GM18909 (cell line): ENCODE measurements at regions not wholly inside any gene's neighbourhood (a gene's known extent, or its start where the extent isn't known, plus 50 kb on each side); places are given as distances from the start of the nearest gene placed in this dataset.

Source experiments
- ATAC-seq: cut with Tn5 transposase; IDR thresholded peaks from one replicate; pipeline ENCODE4 v1.9.1; 2021; ENCODE audit warnings: mild to moderate bottlenecking; ENCODE audit not compliant: unreplicated experiment, poor library complexity

DNA sequence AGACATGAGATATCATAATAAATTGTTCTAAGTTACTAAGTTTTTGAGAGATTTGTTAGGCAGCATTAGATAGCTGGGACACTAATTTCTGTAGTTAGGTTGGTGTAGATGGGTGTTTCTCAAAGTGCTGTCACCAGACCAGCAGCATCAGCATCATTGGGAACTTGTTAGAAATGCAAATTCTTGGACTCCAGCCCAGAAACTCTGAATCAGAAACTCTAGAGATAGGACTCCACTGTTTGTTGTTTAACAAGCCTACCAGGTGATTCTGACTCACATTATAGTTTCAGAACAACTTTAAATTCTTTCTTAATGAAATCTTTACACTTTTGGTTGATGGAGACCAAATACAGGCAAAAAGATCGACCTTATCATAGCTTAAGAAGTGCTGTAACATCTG is 173.7 kb downstream of the PABPC4L start:
- no peak for ATAC-seq

DNA sequence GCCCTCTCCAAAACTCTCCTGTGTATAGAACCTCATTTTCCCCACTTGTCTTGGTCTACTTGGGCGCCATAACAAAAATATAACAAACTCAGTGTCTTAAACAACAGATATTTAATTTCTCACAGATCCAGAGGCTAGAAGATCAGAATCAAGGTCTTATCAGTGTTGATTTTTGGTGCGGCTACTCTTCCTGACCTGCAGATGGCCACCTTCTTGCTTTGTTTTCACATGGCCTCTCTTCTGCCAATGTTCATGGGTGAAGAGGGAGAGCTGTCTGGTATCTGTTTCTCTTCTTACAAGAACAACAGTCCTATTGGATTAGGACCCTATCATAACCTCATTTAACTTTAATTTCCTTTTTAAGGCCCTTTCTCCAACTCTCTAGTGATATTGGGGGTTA is 177.3 kb downstream of the PABPC4L start:
- no peak for ATAC-seq

DNA sequence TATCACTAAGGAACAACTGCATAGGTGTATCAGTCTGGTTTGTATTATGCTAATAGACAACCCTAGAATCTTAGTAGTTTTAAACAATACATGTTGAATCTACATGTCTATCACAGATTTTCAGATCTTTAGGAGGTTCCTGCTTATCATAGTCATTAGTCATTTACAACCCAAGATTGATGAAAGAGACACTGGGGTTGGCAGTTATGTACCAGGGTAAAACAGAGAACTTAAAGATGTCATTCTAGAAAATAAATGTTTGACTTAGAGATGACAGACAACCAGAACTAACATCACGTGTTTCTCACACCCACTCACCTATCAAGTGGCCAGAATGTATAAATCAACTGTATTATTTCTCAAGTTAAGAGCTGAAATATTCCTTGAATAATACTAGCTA is 181.9 kb downstream of the PABPC4L start:
- no peak for ATAC-seq

DNA sequence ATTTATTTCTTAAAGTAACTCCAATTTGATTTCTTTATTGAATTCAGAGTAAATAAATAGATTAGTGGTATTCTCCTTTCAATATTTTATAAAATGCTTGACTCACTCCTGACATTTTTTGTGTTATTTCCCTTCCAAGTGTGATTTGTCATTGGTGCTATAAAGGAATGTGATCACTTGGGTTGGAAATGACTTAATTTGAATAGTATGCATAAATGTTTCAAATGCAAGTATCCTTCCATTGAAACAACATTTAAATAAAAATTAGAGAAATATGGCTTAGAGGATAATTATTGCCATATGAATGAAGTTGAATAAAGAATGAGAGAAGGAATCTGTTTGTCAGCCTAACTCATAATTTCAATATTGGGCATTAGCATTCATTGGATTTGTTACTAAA is 182.7 kb downstream of the PABPC4L start:
- ATAC-seq, result no peak

DNA sequence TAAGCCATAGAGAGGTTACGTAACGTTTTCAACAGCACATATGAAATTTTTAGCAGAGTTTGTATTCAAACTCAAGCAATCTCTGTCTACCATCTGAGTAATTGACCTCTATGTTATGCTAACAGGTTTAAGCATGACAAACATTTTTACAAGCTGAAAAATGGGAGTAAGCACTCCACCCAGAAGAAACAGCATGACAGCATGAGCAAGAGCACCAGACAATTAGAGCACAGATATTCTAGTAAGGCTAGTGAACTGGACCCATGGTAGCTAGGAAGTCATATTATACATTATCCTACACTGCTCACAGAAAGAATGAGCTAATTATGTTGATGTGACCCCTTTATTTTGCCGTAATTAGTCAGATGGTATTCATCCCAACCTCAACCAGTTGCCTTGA is 200.5 kb downstream of the PABPC4L start:
- ATAC-seq, result no peak

DNA sequence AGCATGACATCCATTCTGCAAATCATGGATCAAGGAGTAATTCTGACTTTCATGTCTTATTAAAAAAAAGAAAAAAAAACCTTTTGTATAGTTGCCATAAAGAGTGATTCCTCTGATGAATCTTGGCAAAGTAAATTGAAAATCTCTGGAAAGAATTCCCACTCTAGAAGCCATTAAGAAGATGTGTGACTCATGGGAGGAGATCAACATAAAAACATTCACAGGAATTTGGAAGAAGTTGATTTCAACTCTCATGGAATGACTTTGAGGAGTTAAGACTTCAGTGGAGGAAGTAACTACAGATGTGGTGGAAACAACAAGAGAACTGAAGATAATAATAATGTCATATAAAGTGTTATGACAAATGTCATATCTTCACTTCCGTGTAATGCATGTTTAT is 204.2 kb downstream of the PABPC4L start:
- no peak for ATAC-seq

DNA sequence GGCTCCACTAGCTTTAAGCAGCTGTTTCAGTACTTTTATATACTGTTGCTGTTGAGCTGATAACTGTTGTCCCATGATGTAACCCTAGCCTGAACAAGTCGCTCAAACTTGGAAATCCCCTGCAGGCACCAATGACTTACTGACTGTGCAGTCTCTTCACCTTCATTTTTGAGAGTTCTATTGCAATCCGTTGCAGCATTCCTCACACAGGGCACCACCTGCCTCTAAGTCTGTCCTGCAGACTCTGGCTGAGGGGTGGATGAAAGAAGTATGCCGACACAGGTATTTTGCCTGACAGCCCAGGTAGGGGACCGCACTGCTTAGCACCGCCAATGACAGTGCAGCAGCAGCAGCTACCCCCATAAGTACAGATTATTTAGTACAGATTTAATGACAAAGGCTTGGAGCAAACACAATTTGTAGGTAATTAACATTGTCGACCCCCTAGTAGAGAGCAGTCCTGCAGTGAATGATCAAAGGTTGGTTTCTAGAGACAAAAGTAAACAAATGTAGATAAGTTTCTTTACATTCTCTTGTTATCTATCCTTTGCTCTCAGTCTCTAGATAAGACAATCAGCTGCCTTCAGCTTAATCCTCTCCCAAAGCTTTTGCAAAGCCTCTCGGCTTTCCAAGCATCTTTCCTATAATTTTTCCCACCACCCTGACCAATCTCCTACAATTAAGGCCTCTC is 205.0 kb downstream of the PABPC4L start:
- no peak for ATAC-seq

DNA sequence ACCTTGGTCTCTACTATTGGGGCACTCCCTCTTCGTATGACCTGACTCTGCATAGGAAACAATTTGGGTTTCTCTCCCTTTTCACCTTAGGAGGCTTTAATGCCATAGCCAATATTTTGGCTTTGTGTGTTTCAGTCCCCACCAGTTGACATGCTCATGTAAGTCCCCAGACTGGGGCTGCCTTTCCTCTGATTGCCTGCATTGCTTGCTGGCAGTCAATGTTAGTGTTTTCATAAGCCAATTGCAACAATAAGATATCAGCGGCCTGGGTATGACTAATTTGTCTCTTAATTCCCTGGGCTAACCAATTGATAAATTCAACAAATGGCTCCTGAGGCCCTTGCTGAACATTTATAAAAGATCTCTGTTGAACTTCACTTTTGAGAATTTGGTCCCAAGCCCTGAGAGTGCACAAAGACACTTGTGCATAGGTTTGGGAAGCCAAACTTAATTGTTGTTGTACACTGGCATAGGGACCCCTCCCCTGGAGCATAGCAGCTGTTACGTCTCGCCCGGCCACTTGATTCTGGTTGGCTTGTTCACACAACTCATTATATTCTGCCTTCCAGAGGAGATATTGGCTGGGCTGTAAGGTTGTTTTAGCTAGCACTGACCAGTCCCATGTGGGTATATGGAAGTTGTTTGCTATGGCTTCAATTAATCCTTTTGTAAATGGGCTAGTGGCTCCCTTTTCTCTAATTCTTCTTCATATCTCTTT is 206.2 kb downstream of the PABPC4L start:
- ATAC-seq, result no peak

DNA sequence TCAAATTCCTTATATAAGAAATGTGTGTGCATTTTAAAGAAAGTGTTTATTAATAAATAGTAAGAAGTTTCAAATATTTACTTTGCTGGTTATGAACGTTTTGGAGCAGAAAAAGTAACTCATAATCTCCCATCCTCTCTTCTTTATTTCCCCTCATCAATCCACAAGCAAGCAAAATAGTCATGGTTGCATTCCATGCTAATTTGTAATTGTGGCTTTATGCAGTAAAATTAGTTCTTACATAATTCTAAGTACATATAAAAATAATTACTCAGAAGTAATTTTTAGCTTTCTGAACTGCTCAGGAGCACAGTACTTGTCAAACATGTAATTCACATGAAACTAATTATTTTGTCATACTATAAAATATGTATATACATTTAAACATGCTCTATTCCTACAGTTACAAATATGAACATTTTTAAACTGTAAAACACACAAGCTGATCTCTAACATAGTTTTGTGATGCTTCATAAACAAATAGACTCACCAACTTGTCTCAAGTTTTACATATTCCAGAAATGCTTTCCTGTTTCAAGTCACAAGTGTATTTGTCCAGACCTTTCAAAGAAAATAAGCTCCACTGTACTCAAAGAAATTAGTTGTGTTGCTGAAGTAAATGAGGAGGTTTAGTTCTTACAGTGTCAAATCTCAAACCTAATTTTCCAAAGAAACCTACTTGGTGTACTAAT is 218.9 kb downstream of the PABPC4L start:
- ATAC-seq, result no peak

DNA sequence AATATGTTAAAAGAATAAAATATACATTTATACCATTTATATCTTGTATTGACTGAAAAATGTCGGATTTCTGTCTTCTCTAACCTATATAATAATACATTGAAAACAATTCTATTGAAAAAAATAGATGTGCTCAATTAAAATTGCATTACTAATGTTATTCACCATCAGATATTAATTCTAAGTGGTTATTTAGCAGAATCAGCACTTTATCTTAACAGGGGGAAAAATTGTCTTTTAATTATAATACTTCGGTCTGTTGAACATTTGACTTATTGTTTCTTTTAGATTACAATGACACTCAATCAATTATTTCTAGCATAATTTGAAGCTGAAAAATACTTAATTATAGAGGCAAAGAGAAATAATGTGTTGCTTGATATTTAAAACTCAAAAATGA is 220.3 kb downstream of the PABPC4L start:
- ATAC-seq, result no peak

DNA sequence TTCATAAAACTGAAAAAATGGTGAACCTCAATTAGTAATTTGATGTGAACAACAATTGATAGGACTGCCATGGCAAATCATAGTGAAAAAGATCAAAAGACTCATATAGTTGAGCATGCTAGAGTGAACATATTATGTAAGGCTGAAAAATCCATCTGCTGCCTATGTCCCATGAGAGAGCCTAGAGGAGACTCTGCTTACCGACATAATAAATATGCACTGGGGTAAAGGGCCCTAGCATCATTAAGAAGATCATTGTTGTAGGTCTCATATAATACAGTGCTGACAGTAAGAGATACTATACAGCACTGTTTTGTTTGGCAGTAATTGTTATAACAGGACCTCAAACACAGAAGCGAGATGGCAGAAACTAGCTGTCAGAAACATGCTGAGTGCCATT is 229.0 kb downstream of the PABPC4L start:
- ATAC-seq, result no peak

DNA sequence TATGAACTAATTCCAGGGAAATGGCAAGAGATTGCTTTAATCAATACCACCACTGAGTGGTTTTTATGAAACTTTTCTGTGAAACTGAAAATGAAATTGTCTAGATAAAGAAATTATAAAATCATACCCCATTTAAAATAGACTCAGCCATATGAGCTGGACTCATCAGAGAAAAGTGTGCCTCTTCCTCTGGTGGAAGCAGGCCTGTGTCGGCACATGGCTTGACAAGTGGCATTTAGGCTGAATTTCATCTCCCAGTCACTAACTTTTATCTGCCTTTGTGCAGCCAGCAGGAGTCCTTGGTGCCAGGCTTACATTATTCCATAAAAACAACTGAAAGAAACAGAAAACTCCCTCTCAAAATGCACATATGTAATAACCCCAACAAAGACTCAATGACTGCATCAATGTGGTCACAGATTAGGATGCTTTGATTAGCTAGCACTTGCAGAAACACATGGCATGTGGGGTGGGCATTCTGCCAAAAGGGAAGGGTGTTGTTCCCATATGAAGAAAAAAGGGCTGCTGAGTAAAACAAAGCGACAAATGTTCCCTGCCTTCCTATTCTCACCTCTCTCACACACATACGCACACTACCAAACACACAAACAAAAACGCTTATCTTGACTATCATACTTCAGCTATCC is 232.3 kb downstream of the PABPC4L start:
- no peak for ATAC-seq

DNA sequence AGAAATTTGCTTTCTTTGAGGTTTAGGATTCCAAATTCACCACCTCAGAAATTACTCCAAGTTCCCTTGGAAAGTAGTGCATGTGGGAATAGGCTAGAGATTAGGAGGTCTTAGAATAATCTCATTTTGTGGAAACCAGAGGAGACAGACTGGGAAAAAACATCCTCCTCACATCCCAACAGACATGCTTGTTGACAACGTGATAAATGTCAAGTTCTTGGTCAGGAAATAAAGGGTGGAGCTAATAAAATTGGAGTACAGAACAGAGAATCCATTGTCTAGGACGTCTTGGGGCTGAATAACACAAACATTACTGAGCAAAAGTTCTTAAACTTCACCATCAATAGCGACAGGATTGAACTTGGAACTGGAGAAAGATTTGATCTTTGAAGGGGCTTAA is 233.4 kb downstream of the PABPC4L start:
- no peak for ATAC-seq

DNA sequence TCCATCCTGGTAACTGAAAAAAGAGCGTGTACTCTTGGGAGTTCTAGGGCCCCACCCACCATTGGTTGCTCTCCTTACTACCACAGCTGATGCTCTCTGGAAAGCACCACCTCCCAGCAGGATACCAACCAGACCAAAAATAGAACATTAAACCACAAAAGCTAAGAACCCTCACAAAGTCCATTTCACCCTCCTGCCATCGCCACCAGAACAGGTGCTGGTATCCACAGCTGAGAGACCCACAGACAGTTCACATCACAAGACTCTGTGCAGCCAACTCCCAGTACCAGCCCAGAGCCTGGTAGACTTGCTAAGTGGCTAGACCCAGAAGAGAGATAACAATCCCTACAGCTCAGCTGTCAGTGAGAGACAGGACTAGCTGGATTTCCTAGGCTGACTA is 240.6 kb downstream of the PABPC4L start:
- ATAC-seq, result no peak

DNA sequence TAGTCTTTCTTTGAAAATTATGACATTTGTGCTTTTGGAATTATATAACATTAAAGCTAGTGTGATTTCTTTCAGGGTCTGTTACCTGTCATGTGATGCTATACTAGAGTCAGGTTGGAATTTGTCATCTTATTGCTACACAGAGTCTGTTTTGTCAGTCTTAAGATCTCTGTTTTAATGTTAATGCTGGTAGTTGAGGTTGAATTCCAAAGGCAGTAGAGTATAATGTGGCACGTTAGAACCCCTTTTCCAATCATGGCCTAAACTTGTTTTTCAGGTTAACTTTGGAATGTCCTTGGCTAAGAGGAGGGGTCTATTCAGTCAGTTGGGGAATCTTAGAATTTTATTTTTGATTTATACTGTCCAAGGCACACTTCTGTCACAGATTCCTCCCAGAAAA is 258.5 kb downstream of the PABPC4L start:
- no peak for ATAC-seq

DNA sequence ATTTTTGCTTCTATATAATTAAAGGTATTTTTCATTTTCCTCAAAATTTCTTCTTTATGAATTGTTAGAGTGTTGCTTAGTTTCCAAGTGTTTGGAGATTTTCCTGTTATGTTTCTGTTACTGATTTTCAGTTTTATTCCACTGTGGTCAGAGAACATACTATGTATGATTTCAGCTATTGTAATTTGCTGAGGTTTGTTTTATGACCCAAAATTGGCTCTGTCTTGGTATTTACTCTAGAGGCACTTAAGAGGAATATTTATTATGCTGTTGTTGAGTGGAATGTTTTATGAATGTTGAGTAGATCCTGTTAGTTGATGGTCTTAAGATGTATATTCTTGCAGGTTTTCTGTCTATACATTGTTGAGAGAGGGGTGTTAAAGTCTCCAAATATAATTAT is 263.5 kb downstream of the PABPC4L start:
- no peak for ATAC-seq

DNA sequence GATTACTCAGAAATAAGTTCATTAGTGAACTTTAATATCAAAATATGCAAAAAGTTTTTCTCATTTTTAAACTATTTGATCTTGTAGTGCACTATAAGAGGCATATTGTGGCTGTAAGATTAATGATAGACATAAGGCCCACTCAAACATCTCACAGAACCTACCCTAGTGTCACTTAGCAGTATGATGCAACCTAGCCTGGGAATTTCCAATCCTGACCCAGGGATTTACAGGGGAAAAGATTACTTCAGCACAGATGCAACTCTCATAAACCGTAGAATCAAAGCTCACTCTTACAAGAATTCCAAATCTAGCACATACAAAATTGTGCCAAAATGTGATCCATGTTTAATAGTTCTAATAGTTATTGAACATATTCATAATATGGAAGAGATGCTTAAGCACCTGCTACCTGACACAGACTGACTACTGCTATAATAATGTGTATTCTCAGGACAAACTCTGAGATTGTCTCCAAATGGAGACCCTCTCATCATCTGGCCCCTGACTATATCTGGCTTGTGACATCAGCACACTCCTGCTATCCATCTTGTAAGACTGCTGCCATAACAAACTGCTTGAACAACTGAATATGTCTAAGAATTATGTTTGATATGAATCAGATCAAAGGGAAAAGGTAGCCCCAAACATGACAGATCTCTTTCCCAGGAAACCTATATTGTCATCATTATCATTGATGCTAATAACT is 271.9 kb downstream of the PABPC4L start:
- no peak for ATAC-seq

DNA sequence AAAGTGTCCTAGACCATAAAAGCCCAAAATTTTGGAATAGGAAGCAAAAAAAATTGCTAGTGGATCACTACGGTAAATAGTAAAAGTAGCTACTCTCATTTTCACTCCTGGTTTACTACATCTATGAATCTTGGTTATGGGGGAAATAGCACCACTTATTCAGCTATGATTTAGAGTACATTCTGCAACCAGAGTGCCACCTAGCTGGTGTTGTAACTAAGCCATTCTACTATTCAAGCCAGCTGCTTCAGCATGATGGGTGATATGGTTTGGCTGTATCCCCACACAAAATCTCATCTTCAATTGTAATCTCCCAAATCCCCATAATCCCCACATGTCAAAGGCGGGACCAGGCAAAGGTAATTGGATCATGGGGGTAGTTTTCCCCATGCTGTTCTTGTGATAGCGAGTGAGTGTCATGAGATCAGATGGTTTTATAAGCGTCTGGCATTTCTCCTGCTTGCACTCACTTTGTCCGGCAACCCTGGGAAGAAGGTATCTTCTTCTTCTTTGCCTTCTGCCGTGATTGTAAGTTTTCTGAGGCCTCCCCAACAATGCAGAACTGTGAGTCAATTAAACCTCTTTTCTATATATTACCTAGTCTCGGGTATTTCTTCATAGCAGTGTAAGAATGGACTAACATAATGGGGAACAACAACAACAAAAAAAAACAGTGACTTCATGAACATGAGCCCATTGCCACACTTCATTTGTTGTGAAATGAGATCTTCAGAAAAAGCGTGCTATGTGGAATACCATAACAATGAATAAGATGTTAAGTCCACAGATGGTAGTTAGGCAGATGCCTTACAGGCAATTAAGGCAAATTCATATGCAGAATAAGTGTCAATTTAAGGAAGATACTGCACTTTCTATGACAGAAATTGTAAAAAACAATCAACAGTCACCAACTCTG is 280.1 kb downstream of the PABPC4L start:
- no peak for ATAC-seq

DNA sequence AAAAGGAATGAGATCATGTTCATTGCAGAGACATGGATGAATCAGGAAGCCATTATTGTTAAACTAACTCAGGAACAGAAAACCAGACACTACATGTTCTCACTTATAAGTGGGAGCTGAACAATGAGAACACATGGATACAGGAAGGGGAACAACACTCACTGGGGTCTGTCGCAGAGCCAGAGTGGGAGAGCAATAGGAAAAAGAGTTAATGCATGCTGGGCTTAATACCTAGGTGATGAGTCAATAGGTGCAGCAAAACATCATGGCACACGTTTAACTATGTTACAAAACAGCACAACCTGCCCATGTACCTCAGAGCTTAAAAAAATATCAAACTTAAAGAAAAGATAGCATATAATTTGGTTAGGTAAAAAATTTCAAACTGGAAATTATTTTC is 281.4 kb downstream of the PABPC4L start:
- ATAC-seq, result no peak

DNA sequence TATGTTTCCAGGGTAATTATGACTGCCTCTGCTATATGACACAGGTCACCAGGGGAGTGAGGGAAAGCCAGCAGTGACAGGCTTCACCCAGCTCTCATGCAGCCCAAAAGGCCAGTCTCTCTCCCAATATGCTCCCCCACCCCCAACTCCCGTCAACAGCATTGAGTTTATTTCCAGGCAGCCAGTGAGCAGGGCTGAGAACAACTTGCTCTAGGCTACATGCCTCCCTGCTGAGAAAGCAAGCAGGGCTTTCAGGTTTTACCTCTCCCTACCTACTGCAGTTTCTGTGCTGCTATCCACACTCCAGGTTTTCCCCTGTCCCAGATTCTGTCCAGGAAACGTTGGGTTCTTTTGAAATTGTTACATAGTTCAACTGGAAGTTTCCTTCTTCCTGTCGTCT is 291.4 kb downstream of the PABPC4L start:
- ATAC-seq, result no peak
